PFSK-1 (cell line): ENCODE measurements at regions not wholly inside any gene's neighbourhood (a gene's known extent, or its start where the extent isn't known, plus 50 kb on each side); places are given as distances from the start of the nearest gene placed in this dataset.

ENCODE experiments used
- POLR2AphosphoS5 ChIP-seq: IDR thresholded peaks from 2 replicates; pipeline ENCODE4 v1.6.1; 2012; ENCODE audit warnings: low read depth, mild to moderate bottlenecking, control low read depth, low read length, moderate library complexity
- TAF1 ChIP-seq: IDR thresholded peaks from 2 replicates; pipeline ENCODE4 v1.6.1; 2012; ENCODE audit warnings: low read length, control low read depth, borderline replicate concordance; ENCODE audit not compliant: insufficient read depth
- TF ChIP-seq, protein P1 (sequence below), 2 experiments: IDR thresholded peaks; 2 replicates each; pipeline versions ENCODE4 v1.6.1 to v1.8.0; 2011 to 2012; ENCODE audit warnings: low read depth in 2 of 2, low read length in 2 of 2, control low read depth in 1 of 2, inconsistent platforms in 1 of 2, mild to moderate bottlenecking in 1 of 2, moderate library complexity in 1 of 2; ENCODE audit not compliant: insufficient read depth in 1 of 2

DNA sequence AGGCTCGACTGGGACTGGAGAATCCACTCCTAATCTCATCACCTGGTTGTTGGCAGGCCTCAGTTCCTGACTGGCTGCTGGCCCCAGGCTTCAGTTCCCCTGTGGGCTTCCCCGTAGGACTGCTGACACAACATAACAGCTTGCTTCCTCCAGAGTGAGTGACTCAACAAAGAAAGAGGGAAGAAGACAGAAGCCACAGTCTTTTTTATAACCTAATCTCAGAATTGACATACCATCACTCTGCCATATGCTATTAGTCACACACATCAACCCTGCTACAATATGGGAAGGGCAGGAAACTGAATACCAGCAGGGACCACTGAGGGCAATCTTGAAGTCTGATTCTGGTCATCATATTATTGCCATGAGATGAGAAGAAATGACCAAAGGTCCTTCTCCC is 76.8 kb upstream of the SLC14A2 start:
- no peak for TF ChIP-seq TAF1
- no peak for TF ChIP-seq POLR2AphosphoS5
- TF ChIP-seq, protein P1, sequence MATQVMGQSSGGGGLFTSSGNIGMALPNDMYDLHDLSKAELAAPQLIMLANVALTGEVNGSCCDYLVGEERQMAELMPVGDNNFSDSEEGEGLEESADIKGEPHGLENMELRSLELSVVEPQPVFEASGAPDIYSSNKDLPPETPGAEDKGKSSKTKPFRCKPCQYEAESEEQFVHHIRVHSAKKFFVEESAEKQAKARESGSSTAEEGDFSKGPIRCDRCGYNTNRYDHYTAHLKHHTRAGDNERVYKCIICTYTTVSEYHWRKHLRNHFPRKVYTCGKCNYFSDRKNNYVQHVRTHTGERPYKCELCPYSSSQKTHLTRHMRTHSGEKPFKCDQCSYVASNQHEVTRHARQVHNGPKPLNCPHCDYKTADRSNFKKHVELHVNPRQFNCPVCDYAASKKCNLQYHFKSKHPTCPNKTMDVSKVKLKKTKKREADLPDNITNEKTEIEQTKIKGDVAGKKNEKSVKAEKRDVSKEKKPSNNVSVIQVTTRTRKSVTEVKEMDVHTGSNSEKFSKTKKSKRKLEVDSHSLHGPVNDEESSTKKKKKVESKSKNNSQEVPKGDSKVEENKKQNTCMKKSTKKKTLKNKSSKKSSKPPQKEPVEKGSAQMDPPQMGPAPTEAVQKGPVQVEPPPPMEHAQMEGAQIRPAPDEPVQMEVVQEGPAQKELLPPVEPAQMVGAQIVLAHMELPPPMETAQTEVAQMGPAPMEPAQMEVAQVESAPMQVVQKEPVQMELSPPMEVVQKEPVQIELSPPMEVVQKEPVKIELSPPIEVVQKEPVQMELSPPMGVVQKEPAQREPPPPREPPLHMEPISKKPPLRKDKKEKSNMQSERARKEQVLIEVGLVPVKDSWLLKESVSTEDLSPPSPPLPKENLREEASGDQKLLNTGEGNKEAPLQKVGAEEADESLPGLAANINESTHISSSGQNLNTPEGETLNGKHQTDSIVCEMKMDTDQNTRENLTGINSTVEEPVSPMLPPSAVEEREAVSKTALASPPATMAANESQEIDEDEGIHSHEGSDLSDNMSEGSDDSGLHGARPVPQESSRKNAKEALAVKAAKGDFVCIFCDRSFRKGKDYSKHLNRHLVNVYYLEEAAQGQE (IDR thresholded peaks at IDR 0.05; ENCODE audit: insufficient read depth in 1 of 2, low read depth in 2 of 2, low read length in 2 of 2) = no peak
